ENCODE measurements at regions not wholly inside any gene's neighbourhood (a gene's known extent, or its start where the extent isn't known, plus 50 kb on each side); places are given as distances from the start of the nearest gene placed in this dataset.

- no peak for TF ChIP-seq TAF1 (conservative IDR thresholded peaks at IDR 0.05)
- TF ChIP-seq CTCF (IDR thresholded peaks at IDR 0.05; ENCODE audit: low read depth, low read length, missing input control): no peak
- TF ChIP-seq FOXA1 (IDR thresholded peaks at IDR 0.05): no peak
- no peak for TF ChIP-seq SP1 (IDR thresholded peaks at IDR 0.05)
- no peak for TF ChIP-seq YY1 (IDR thresholded peaks at IDR 0.05)
- no peak for TF ChIP-seq RAD21 (IDR thresholded peaks at IDR 0.05)
- no peak for TF ChIP-seq REST (IDR thresholded peaks at IDR 0.05)
Measured at GRCh38 chr4:26238426-26238777, 82.4 kb upstream of the RBPJ start.

All from liver (tissue), 3 donors.